Spleen (tissue), 7 donors: ENCODE measurements at regions not wholly inside any gene's neighbourhood (a gene's known extent, or its start where the extent isn't known, plus 50 kb on each side); places are given as distances from the start of the nearest gene placed in this dataset.
"Not testable (repeated sequence)": the region's sequence is repeated elsewhere in the genome, so short reads cannot be mapped to it uniquely, and the experiment has no call there.

Experiments
- CTCF ChIP-seq, 11 experiments: fragments of 200-600 bp in 7 of 11; fragments of 450-650 bp in 4 of 11; sonication (generic) in 4 of 11; IDR thresholded peaks in 8 of 11; conservative IDR thresholded peaks in 3 of 11; 1 replicate in 7 of 11; 2 replicates in 4 of 11; pipeline versions ENCODE4 v1.4.0 to v1.8.0; 2016 to 2021; ENCODE audit warnings: antibody characterized with exemption in 11 of 11, inconsistent platforms in 4 of 11, mild to moderate bottlenecking in 1 of 11
- POLR2A ChIP-seq, 3 donors: fragments of 450-650 bp; IDR thresholded peaks; one replicate each; pipeline ENCODE4 v1.5.1; 2017; ENCODE audit warnings: antibody characterized with exemption in 3 of 3, mild to moderate bottlenecking in 1 of 3
- POLR2AphosphoS5 ChIP-seq, 3 donors: sonication (generic); formaldehyde crosslinking; IDR thresholded peaks; one replicate each; pipeline ENCODE4 v1.5.1; 2017; ENCODE audit warnings: antibody characterized with exemption in 3 of 3
- donor health status: DM: no; HTN: no; CAD: no; lungs with moderate emphysema.
- donor health status: DM: no; HTN: no; CAD: no.
- donor health status: DM: no; HTN: no; CAD: no.

GRCh38 chr5:101442281-101442680 is 539.2 kb upstream of the ST8SIA4 start:
- TF ChIP-seq POLR2A (IDR thresholded peaks at IDR 0.05); CTCF (IDR thresholded peaks at IDR 0.05 in 8 of 11, conservative IDR thresholded peaks at IDR 0.05 in 3 of 11); POLR2AphosphoS5 (IDR thresholded peaks at IDR 0.05): not testable (repeated sequence)
